Testis (tissue), 2 donors: ENCODE measurements at regions not wholly inside any gene's neighbourhood (a gene's known extent, or its start where the extent isn't known, plus 50 kb on each side); places are given as distances from the start of the nearest gene placed in this dataset.

Source experiments
- DNase-seq: peaks from one replicate; pipeline ENCODE4 v3.0.0-alpha.2; 2019
- H3K27ac ChIP-seq, 2 donors: fragments of 200-600 bp; sonication (generic); one replicate each; pipeline ENCODE4 v1.5.1; 2019
- H3K27me3 ChIP-seq: fragments of 200-600 bp; sonication (generic); one replicate; pipeline ENCODE4 v1.5.1; 2019
- H3K36me3 ChIP-seq: fragments of 200-600 bp; sonication (generic); one replicate; pipeline ENCODE4 v1.5.1; 2017; ENCODE audit warnings: low read depth; ENCODE audit errors: missing control alignments
- H3K4me1 ChIP-seq: fragments of 200-600 bp; sonication (generic); one replicate; pipeline ENCODE4 v1.5.1; 2019
- H3K4me3 ChIP-seq, 2 donors: fragments of 200-600 bp; sonication (generic); one replicate each; pipeline ENCODE4 v1.5.1; 2017 to 2019
- H3K9me3 ChIP-seq: fragments of 200-600 bp; sonication (generic); one replicate; pipeline ENCODE4 v1.5.1; 2017
- POLR2A ChIP-seq: fragments of 450-650 bp; IDR thresholded peaks from one replicate; pipeline ENCODE4 v1.6.1; 2017; ENCODE audit warnings: antibody characterized with exemption, mild to moderate bottlenecking, moderate library complexity
- WGBS, 2 donors: methylation state at CpG; one replicate each; pipeline ENCODE4 v1.1.5; 2018; 5-methylcytosine and 5-hydroxymethylcytosine counted together
- intact Hi-C: fragments of 100-400 bp; cut with DNase I; formaldehyde crosslinking; loops from one replicate; pipeline ENCODE4 v1.15.1; 2023; ENCODE audit warnings: low total_unique reads
- TF ChIP-seq, protein P1 (sequence below), 3 experiments: fragments of 450-650 bp in 2 of 3; fragments of 200-600 bp in 1 of 3; sonication (generic) in 1 of 3; IDR thresholded peaks; one replicate each; pipeline ENCODE4 v1.5.1; 2016 to 2019; ENCODE audit warnings: antibody characterized with exemption in 3 of 3, mild to moderate bottlenecking in 2 of 3, moderate library complexity in 1 of 3

DNA sequence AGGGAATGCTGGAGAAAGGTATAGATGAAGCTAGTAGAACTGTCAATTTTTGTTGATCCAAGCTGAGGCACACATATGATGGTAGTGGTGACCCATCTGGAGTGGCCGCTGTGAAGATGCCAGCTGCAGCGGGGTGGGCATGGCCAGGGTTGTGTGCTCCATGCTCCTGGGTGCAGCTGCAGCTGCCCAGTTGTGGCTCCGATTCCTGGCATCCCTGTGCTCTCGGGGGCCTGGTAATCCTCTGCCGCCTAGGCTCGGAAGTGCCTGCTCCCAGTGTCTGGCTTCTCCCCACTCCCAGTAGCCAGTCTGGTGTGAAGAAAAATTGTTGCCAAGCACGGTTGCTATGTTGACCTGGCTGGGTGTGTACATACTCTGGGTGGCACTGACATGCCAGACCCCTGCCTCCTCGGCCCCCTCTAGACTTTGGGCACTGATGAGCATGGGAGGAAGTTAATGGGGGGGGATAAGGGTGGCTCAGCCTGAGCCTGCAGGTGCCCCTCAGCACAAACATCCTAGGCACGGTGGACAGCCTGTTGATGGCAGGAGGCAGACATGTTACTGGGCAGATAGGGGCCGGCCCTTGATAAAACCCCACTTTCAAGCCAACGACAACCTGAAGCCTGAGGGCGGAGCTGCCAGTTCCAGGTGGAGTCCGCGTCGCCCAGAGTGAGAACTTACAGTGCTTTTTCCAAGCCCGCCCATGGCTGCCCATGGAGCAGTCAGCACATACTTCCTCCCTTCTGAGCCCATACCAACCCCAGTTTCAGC lies 1400.7 kb downstream of the PCDH9 start:
- H3K27ac ChIP-seq: no peak overlapping the region
- no peaks in the 10 kb centered on the region for H3K27me3 ChIP-seq
- DNase-seq: no peak
- H3K4me3 ChIP-seq: no peak overlapping the region
- no peak for TF ChIP-seq POLR2A
- TF ChIP-seq, protein P1, sequence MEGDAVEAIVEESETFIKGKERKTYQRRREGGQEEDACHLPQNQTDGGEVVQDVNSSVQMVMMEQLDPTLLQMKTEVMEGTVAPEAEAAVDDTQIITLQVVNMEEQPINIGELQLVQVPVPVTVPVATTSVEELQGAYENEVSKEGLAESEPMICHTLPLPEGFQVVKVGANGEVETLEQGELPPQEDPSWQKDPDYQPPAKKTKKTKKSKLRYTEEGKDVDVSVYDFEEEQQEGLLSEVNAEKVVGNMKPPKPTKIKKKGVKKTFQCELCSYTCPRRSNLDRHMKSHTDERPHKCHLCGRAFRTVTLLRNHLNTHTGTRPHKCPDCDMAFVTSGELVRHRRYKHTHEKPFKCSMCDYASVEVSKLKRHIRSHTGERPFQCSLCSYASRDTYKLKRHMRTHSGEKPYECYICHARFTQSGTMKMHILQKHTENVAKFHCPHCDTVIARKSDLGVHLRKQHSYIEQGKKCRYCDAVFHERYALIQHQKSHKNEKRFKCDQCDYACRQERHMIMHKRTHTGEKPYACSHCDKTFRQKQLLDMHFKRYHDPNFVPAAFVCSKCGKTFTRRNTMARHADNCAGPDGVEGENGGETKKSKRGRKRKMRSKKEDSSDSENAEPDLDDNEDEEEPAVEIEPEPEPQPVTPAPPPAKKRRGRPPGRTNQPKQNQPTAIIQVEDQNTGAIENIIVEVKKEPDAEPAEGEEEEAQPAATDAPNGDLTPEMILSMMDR (IDR thresholded peaks at IDR 0.05): no peak
- no peaks in the 10 kb centered on the region for H3K4me1 ChIP-seq
- 62 to 80% methylated on average over 13 to 16 of the region's 16 CpGs for WGBS, 2 donors
- no peaks in the 10 kb centered on the region for H3K36me3 ChIP-seq
- H3K9me3 ChIP-seq: no peaks in the 10 kb centered on the region
- intact Hi-C loops: no loop called here

DNA sequence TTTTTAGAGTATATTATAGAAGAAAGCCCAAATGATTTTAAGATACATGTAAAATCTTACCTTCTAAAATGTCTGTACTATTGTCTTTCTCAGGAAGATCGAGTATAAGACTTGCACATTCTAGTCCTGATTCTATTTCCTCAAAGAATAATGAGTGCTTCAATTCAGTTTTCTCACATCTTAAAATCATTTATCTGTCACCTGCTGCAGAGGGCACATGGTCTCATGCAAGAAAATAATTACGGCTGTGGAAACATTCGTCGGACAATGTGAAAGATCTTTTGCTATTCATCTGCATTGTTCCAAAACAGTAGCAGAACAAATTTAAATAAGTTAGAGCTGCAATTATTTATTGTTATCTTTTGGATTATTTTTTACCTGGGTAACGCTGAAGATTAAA lies 1403.5 kb downstream of the PCDH9 start:
- TF ChIP-seq, protein P1 (IDR thresholded peaks at IDR 0.05): no peak
- TF ChIP-seq POLR2A: no peak
- H3K4me3 ChIP-seq: no peak overlapping the region
- no peaks in the 10 kb centered on the region for H3K4me1 ChIP-seq
- H3K27ac ChIP-seq: no peak overlapping the region
- intact Hi-C loops: no loop called here
- WGBS, 2 donors: 63 to 70% methylated on average over 5 of the region's 5 CpGs
- no peaks in the 10 kb centered on the region for H3K27me3 ChIP-seq
- no peaks in the 10 kb centered on the region for H3K36me3 ChIP-seq
- no peak for DNase-seq
- no peaks in the 10 kb centered on the region for H3K9me3 ChIP-seq

DNA sequence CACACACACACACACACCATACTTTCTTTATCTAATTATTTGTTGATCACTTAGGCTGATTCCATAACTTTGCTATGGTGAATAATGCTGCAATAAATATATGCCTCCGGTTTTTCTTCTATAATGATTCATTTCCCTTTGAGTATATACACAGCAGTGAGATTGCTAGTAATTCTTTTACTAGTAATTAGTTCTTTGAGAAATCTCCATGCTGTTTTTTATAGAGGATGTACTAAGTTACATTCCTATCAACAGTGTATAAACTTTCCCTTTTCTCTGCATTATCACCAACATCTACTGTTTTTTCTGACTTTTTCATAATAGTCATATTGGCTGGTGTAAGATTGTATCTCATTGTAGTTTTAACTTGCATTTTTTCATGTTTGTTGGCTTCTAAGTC lies 1405.1 kb downstream of the PCDH9 start:
- no peak for DNase-seq
- Histone ChIP-seq H3K4me3 (no peak overlapping the region), H3K36me3 (no peaks in the 10 kb centered on the region), H3K9me3 (no peaks in the 10 kb centered on the region), H3K4me1 (no peaks in the 10 kb centered on the region), H3K27ac (no peak overlapping the region), H3K27me3 (no peaks in the 10 kb centered on the region)
- intact Hi-C loops: no loop called here
- WGBS, 2 donors: 81 to 82% methylated on average over 1 of the region's 1 CpG
- TF ChIP-seq, protein P1 (IDR thresholded peaks at IDR 0.05): no peak
- no peak for TF ChIP-seq POLR2A

DNA sequence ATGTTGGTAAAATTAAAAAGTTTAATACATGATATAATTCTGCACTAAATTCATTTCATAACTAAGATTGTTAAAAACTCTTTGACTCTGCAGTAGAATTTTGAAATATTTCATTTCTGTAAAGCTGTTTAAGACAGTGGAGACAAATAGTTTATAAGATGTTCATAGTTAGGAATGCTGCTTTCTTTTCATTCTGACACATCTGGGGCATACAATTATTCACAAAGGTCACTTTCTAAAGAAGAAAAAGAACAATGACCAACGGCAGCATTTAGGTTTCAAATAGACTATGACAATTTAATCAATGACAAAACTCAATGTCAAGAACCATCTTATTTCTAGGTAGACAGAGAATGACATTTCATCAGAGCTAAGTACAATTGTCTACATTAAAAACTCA lies 1422.1 kb downstream of the PCDH9 start:
- 80 to 85% methylated on average over 1 of the region's 1 CpG for WGBS, 2 donors
- intact Hi-C loops: no loop called here

More for the DNA sequence above, 1422.1 kb downstream of the PCDH9 start:
- Histone ChIP-seq H3K27ac (no peak overlapping the region), H3K9me3 (no peaks in the 10 kb centered on the region), H3K36me3 (no peaks in the 10 kb centered on the region), H3K4me1 (no peaks in the 10 kb centered on the region), H3K4me3 (no peak overlapping the region), H3K27me3 (no peaks in the 10 kb centered on the region)
- no peak for DNase-seq
- TF ChIP-seq, protein P1 (IDR thresholded peaks at IDR 0.05): no peak
- no peak for TF ChIP-seq POLR2A
